ENCODE measurements at regions not wholly inside any gene's neighbourhood (a gene's known extent, or its start where the extent isn't known, plus 50 kb on each side); places are given as distances from the start of the nearest gene placed in this dataset.

DNA sequence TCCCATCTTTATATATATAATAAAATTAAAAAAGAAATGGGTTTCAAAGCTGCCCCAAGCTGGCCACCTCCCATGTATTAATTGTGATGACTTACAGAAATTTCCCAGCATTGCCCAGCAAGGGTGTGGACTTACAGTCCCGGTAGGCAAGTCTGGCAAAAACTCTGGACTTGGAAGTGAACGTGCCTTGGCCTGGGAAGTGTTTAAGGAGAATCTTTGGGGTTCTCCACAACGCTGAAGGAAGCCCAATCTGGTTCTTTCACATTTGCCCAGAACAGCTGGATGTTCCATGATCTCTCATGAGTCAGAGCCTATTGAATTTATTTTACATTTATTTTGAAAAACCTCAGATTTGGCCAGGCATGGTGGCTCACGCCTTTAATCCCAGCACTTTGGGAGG is 98.4 kb upstream of the SLC45A1 start:
- TF ChIP-seq, protein P1, sequence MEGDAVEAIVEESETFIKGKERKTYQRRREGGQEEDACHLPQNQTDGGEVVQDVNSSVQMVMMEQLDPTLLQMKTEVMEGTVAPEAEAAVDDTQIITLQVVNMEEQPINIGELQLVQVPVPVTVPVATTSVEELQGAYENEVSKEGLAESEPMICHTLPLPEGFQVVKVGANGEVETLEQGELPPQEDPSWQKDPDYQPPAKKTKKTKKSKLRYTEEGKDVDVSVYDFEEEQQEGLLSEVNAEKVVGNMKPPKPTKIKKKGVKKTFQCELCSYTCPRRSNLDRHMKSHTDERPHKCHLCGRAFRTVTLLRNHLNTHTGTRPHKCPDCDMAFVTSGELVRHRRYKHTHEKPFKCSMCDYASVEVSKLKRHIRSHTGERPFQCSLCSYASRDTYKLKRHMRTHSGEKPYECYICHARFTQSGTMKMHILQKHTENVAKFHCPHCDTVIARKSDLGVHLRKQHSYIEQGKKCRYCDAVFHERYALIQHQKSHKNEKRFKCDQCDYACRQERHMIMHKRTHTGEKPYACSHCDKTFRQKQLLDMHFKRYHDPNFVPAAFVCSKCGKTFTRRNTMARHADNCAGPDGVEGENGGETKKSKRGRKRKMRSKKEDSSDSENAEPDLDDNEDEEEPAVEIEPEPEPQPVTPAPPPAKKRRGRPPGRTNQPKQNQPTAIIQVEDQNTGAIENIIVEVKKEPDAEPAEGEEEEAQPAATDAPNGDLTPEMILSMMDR (IDR thresholded peaks at IDR 0.05; ENCODE audit: borderline replicate concordance, control extremely low read depth, extremely low read depth, insufficient read depth, missing control alignments), result no peak
- DNase-seq (ENCODE audit: low spot score), result no peak
- in situ Hi-C loops (cut with MboI; ENCODE audit: low sequenced_read_pairs, unreplicated experiment), result no loop called here

DNA sequence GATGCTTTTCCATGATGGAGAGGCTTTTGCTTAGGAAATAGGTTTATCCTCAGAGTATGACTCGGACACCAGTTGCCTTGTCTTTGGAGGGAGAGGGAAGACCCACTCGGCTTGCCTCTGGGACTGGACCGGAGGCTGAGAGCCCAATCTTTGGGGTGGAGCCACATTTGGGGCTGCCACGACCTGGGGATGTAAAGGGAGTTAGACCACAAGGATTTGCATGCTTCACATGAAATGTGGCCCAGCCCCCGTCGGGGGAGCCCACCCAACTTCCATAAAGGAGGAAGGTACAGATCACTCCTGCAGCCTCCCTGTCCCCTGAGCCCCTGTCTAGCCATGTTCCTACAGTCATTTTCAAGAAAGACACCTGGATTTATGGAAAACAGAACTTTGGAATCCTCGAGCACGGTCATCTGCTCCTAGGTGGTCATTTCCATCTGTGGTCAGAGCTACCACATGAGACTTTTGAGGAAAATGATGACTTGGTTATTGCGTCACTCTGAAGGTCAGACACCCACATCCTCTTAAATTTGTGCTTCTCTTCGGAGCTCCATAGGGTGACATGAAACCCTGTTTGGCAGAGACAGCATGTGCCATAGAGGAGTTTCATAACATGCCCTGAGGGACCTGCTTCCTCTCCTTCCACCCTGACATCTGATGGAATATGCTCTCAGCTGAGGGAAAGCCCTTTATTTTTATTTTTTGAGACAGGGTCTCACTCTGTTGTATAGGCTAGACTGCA is 99.4 kb upstream of the SLC45A1 start:
- no peak for DNase-seq (ENCODE audit: low spot score)
- in situ Hi-C loops (cut with MboI; ENCODE audit: low sequenced_read_pairs, unreplicated experiment), result no loop called here
- TF ChIP-seq, protein P1 (IDR thresholded peaks at IDR 0.05; ENCODE audit: borderline replicate concordance, control extremely low read depth, extremely low read depth, insufficient read depth, missing control alignments), result no peak

GRCh38 chr1:8217809-8218208 is 100.1 kb upstream of the SLC45A1 start:
- no peak for DNase-seq (ENCODE audit: low spot score)
- TF ChIP-seq, protein P1 (IDR thresholded peaks at IDR 0.05; ENCODE audit: borderline replicate concordance, control extremely low read depth, extremely low read depth, insufficient read depth, missing control alignments), result no peak
- in situ Hi-C loops (cut with MboI; ENCODE audit: low sequenced_read_pairs, unreplicated experiment), result no loop called here

- TF ChIP-seq, protein P1 (IDR thresholded peaks at IDR 0.05; ENCODE audit: borderline replicate concordance, control extremely low read depth, extremely low read depth, insufficient read depth, missing control alignments), result no peak
- peak; percentile 70 for DNase-seq (ENCODE audit: low spot score)
- in situ Hi-C loops (cut with MboI; ENCODE audit: low sequenced_read_pairs, unreplicated experiment), result no loop called here
Measured at GRCh38 chr1:8217011-8217711, 100.8 kb upstream of the SLC45A1 start.

DNA sequence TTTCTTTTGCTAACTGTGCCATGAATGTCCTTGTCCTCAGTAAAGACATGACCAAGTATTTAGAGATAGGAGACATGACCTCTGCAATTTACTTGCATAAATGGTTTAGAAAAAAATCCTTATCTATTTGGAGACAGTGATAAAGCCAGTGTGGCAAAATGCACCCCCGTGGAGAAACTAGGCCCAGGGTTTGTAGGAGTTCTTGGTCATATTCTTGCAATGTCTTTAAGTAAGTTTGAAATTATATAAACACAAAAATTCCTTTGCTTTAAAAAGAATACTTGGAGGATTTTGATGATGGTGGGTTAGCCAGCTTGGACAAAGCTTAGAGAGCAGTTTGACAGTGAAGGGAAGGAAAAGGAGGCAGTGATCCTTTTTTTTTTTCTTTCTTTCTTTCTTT is 101.9 kb upstream of the SLC45A1 start:
- TF ChIP-seq, protein P1 (IDR thresholded peaks at IDR 0.05; ENCODE audit: borderline replicate concordance, control extremely low read depth, extremely low read depth, insufficient read depth, missing control alignments), result no peak
- in situ Hi-C loops (cut with MboI; ENCODE audit: low sequenced_read_pairs, unreplicated experiment), result no loop called here
- no peak for DNase-seq (ENCODE audit: low spot score)

GRCh38 chr1:8214501-8215173 is 103.3 kb upstream of the SLC45A1 start:
- TF ChIP-seq, protein P1 (IDR thresholded peaks at IDR 0.05; ENCODE audit: borderline replicate concordance, control extremely low read depth, extremely low read depth, insufficient read depth, missing control alignments), result no peak
- in situ Hi-C loops (cut with MboI; ENCODE audit: low sequenced_read_pairs, unreplicated experiment), result no loop called here
- no peak for DNase-seq (ENCODE audit: low spot score)
